KBM-7 (cell line): ENCODE measurements at regions not wholly inside any gene's neighbourhood (a gene's known extent, or its start where the extent isn't known, plus 50 kb on each side); places are given as distances from the start of the nearest gene placed in this dataset.

Source experiments
- DNase-seq: peaks from one replicate; pipeline ENCODE4 v3.0.0-alpha.2; 2015
- in situ Hi-C: fragments of 300-500 bp; cut with MboI; formaldehyde crosslinking; loops from 2 replicates; pipeline ENCODE4 v1.14.3; 2020; ENCODE audit warnings: low sequenced_read_pairs, low pct_unique_long_range_greater_than_20kb, mixed read lengths

GRCh38 chr1:239322369-239322768, 64.0 kb upstream of the CHRM3 start:
- no peak for DNase-seq
- in situ Hi-C loops: no loop called here

- in situ Hi-C loops: no loop called here
- DNase-seq: no peak
Measured at GRCh38 chr1:239321877-239322276, 64.5 kb upstream of the CHRM3 start.

DNA sequence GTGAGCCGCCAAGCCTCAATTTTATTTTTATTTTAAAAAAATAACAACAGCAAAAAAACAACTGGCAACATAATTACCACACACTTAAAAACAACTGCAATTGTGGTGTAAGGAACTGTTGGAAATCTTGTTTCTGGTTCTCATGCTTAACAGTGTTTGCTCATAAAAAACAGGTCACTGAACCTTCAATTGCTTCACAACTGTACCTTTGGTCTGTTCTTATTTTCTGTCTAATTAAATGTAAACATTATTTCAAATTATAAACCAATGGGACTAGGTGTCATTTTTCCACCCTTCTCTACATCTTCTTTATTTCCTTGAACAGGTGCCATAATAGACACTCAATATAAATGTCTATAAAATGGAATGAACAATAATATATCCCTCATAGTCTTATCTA, 68.4 kb upstream of the CHRM3 start:
- no peak for DNase-seq
- in situ Hi-C loops: no loop called here

- in situ Hi-C loops: no loop called here
- no peak for DNase-seq
Measured at GRCh38 chr1:239315631-239316217, 70.6 kb upstream of the CHRM3 start.

DNA sequence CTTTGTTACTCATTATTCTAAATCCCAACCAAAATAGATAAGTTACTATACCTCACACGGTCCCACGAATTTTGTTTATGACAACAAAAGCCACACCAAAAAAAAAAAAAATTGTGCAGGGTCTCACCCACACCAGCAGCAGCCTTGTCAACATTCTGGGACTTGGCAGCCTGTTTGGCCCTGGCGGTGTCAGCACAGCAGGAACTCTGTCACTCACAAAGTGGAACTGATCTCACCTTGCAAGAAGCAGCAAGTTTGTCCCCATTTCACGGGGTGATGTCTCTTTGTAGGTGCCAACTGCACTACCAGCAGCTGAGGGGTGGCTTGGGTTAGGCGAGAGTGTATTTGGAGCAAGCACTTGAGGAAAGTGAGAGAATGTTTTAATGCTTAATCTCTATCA, 75.0 kb upstream of the CHRM3 start:
- no peak for DNase-seq
- in situ Hi-C loops: no loop called here

DNA sequence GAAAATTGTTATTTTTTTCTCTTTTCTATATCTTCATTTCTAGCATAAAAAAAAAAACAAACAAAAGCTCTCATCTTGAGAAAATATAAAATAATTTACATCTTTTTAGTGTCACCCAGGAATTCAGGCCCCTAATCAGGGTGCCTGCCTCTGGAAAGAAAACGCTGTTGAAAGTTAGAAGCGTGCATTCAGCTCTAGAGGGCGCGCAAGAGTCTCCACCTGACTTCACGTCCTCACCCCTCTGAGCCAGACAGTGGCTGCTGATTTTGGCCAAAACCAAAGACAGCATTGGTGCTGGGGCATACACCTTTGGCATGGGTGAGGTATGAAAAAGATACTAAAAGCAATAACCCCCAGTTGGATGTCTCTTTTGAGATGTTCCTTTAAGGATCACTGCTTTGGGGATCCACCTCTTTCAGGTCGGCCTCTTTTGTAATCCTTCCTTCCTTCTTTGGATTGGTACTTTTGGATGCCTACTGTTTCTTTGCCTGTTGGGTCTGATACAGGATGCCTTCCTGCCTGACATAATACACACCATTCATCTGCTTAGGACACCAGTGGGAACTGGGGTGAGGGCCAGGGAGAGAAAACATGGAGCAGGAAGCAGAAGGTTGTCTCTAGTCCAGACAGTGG, 77.6 kb upstream of the CHRM3 start:
- in situ Hi-C loops: no loop called here
- DNase-seq: peak; percentile 57

- no peak for DNase-seq
- in situ Hi-C loops: no loop called here
Measured at GRCh38 chr1:239307886-239308285, 78.5 kb upstream of the CHRM3 start.

- DNase-seq: no peak
- in situ Hi-C loops: no loop called here
Measured at GRCh38 chr1:239306426-239306825, 79.9 kb upstream of the CHRM3 start.

GRCh38 chr1:239303289-239303688, 83.1 kb upstream of the CHRM3 start:
- in situ Hi-C loops: no loop called here
- no peak for DNase-seq

DNA sequence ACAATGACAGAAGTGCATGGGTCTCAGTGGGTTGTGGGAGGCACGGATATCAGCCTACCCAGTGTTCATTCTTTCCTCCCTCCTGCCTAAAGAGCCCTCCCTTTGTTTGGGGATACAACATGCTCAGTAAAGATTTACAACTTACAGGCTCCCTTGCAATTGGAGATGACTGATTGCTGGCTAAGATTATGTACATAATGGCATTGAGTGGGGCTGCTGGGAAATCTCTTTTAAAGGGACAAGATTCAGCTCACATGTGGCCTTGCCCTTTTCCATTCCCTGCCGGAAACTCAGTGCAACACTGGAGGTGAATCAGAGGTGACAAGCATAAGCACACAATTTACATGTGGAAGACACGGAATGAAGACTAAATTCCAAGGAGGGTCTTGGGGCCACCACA, 83.7 kb upstream of the CHRM3 start:
- no peak for DNase-seq
- in situ Hi-C loops: no loop called here

DNA sequence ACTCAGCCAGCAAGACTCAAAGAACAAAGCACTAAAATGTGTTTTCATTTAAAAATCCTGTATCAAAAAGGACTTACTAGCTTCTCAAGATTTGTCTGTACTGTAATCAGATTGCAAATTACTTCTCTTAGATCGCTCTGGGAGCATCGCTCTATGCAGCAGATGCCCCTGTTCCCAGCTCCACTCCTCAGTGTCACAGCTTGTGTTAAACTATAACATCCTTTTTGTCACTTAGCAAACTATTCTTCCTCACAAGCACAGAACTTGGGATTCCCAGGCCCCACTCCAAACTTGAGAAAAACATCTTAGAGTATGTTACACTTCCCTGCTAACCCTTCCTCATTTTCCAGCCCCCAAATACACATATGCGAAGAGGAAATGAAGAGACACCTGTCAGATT, 85.1 kb upstream of the CHRM3 start:
- in situ Hi-C loops: no loop called here
- no peak for DNase-seq

- no peak for DNase-seq
- in situ Hi-C loops: no loop called here
Measured at GRCh38 chr1:239297910-239298309, 88.5 kb upstream of the CHRM3 start.

- no peak for DNase-seq
- in situ Hi-C loops: no loop called here
Measured at GRCh38 chr1:239293350-239294110, 92.8 kb upstream of the CHRM3 start.

- in situ Hi-C loops: no loop called here
- DNase-seq: no peak
Measured at GRCh38 chr1:239288820-239289554, 97.4 kb upstream of the CHRM3 start.

GRCh38 chr1:239287296-239287695, 99.1 kb upstream of the CHRM3 start:
- DNase-seq: no peak
- in situ Hi-C loops: no loop called here

DNA sequence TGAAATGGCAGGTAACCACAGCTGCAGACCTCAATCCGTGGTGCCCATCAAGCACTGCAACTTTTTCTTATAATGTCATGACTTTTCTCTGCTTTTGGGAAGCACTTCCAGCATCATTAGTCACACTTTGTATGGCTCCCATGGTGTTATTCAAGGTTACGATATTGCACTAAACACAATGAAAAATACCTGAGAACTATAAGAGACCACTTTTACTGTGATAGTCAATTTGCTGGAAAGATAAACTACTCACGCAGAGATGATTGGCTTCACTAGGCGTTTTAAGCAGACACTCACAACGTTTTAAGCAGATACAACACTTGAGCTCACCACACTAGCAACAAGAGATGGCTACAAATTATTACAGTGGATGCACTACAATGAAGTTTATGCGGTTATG, 103.2 kb upstream of the CHRM3 start:
- in situ Hi-C loops: no loop called here

GRCh38 chr1:239282411-239282810, 104.0 kb upstream of the CHRM3 start:
- in situ Hi-C loops: no loop called here
- DNase-seq: no peak

More for the DNA sequence above, 103.2 kb upstream of the CHRM3 start:
- DNase-seq: no peak

DNA sequence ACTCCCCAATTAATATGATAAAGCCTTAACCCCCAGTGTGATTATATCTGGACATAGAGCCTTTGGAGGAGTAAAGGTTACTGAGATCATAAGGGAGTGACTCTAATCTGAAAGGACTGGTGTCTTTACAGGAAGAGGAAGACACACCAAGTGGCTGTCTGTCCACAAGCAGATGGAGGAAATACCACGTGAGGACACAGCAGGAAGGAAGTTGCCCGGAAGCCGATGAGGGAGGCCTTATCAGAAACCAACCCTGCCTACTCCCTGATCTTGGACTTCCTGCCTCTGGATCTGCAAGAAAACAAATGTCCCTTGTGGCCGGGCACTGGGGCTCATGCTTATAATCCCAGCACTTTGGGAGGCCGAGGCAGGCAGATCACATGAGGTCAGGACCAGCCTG, 110.3 kb upstream of the CHRM3 start:
- DNase-seq: peak; percentile 84

GRCh38 chr1:239274242-239274830, 112.0 kb upstream of the CHRM3 start:
- DNase-seq: peak; percentile 19
- in situ Hi-C loops: no loop called here

More for the DNA sequence above, 110.3 kb upstream of the CHRM3 start:
- in situ Hi-C loops: no loop called here

GRCh38 chr1:239270509-239270908, 115.9 kb upstream of the CHRM3 start:
- in situ Hi-C loops: no loop called here
- DNase-seq: no peak
